GM10248 (cell line): ENCODE measurements at regions not wholly inside any gene's neighbourhood (a gene's known extent, or its start where the extent isn't known, plus 50 kb on each side); places are given as distances from the start of the nearest gene placed in this dataset.

Experiments
- CTCF ChIA-PET: fragments of 300-600 bp; sonication (Branson Sonifier 250); formaldehyde crosslinking; extraction: SDS; loops from one replicate; lab custom pipeline; 2021; ENCODE audit warnings: antibody characterized with exemption; lab: Yijun Ruan, JAX
- POLR2A ChIA-PET: fragments of 350-650 bp; sonication (Branson Sonifier 250); formaldehyde crosslinking; extraction: SDS; loops from one replicate; lab custom pipeline; 2020; ENCODE audit warnings: antibody characterized with exemption; lab: Yijun Ruan, JAX
- DNase-seq: peaks from one replicate; pipeline ENCODE4 v3.0.0; 2012; ENCODE audit errors: extremely low spot score
- TF ChIP-seq, protein P1 (sequence below): IDR thresholded peaks from 2 replicates; pipeline ENCODE4 v1.5.1; 2012; ENCODE audit warnings: mild to moderate bottlenecking, low read depth; ENCODE audit errors: extremely low read depth, missing control alignments, control extremely low read depth

GRCh38 chr5:4058899-4059298 lies 463.3 kb downstream of the IRX1 start:
- DNase-seq = no peak
- CTCF ChIA-PET = no interaction called here
- POLR2A ChIA-PET = no interaction called here
- TF ChIP-seq, protein P1, sequence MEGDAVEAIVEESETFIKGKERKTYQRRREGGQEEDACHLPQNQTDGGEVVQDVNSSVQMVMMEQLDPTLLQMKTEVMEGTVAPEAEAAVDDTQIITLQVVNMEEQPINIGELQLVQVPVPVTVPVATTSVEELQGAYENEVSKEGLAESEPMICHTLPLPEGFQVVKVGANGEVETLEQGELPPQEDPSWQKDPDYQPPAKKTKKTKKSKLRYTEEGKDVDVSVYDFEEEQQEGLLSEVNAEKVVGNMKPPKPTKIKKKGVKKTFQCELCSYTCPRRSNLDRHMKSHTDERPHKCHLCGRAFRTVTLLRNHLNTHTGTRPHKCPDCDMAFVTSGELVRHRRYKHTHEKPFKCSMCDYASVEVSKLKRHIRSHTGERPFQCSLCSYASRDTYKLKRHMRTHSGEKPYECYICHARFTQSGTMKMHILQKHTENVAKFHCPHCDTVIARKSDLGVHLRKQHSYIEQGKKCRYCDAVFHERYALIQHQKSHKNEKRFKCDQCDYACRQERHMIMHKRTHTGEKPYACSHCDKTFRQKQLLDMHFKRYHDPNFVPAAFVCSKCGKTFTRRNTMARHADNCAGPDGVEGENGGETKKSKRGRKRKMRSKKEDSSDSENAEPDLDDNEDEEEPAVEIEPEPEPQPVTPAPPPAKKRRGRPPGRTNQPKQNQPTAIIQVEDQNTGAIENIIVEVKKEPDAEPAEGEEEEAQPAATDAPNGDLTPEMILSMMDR = no peak

GRCh38 chr5:4065472-4066320 lies 470.1 kb downstream of the IRX1 start:
- ChIA-PET POLR2A (no interaction called here), CTCF (no interaction called here)
- TF ChIP-seq, protein P1 = no peak
- no peak for DNase-seq

DNA sequence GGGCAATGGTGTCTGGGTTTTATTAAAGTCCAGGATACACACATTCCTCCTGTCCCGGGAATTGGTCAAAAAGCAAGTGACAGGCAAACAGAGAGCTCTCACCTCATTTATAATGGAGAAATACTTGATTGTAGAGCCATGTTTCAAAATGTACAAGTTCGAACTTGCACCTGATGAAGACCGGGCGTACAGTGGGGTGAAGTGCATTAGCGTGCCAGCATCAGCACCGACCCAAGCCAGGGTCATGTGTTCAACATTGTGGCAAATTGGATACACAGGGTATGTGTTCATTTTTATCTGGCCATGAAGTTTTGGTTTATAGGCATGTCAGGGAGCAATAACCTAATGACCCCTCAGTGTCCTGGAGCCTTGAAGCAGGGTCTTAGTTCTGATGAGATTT lies 472.5 kb downstream of the IRX1 start:
- ChIA-PET CTCF (interaction anchor here (1.2 kb wide), 1 partner anchor 14 kb away, joined by 3 read pairs; no protein-coding TSS in a partner anchor), POLR2A (no interaction called here)
- no peak for DNase-seq
- TF ChIP-seq, protein P1 = no peak

DNA sequence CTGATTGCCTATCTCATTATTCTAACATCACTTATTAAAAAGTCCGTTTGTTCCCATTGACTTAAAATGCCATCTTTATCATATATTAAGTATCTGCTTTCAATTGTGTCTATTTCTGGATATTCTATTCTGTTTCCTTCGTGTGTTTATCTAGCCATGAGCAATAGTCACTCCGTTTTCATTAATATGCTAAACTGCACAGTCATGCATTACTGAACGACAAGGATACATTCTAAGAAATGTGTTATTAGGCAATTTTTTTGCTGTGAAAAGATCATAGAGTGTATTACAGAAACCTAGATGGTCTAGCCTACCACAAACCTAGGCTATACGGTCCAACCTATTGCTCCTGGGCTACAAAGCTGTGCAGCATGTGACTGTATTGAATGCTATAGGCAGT lies 482.9 kb downstream of the IRX1 start:
- CTCF ChIA-PET = no interaction called here
- TF ChIP-seq, protein P1 = no peak
- POLR2A ChIA-PET = no interaction called here
- DNase-seq = no peak

- no peak for DNase-seq
- TF ChIP-seq, protein P1 = no peak
- POLR2A ChIA-PET = no interaction called here
- CTCF ChIA-PET = no interaction called here
Measured at GRCh38 chr5:4079831-4080230, 484.2 kb downstream of the IRX1 start.

DNA sequence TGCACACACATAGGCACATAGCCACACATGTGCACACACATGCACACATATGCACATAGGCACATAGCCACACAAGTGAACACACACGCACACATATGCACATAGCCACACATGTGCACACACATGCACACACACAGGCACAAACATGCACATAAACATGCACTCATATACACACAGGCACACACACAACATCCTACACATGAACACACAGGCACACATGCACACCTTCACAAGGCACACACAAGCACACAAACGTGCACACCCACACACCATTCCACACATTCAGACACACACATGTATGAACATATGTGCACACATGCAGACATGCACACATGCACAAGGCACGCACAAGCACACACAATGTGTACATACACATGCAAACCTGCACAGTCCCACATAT lies 484.7 kb downstream of the IRX1 start:
- CTCF ChIA-PET = no interaction called here
- POLR2A ChIA-PET = no interaction called here
- TF ChIP-seq, protein P1 = no peak
- no peak for DNase-seq
